ENCODE measurements at regions not wholly inside any gene's neighbourhood (a gene's known extent, or its start where the extent isn't known, plus 50 kb on each side); places are given as distances from the start of the nearest gene placed in this dataset.

DNA sequence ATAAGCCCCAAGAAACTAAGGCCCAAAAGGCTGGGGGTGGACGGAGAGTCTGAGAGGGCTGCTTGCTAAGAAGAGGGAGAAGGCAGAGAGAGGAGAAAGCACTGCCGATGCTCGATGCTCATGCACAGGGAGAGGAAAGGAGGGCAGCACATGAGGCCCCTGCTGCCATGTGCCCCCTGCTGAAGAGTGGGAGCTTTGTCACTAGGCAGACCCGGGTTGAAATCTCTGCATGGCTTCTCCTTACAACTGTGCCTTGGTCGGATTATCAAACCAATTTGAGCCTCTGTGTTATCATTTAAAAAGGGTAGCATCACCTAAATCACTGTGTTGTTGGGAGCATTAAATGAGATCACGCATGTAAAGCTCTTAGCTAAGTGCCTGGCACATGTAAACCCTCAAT is 330.5 kb downstream of the NXPE2 start:
- Mint-ChIP-seq H3K27ac (no peak overlapping the region), H3K4me3 (no peak overlapping the region), H3K36me3 (no peaks in the 10 kb centered on the region), H3K4me1 (no peaks in the 10 kb centered on the region), H3K27me3 (peaks cover 1% of the 10 kb centered on the region), H3K9me3 (peaks cover 1% of the 10 kb centered on the region)
- no peak for ATAC-seq (ENCODE audit: low read depth)
- no peak for DNase-seq (ENCODE audit: low spot score in 2 of 2)

- DNase-seq (ENCODE audit: low spot score in 2 of 2) (no peak), ATAC-seq (ENCODE audit: low read depth) (no peak)
- H3K4me3 Mint-ChIP-seq = no peak overlapping the region
- H3K9me3 Mint-ChIP-seq = peaks cover 19% of the 10 kb centered on the region
- H3K27me3 Mint-ChIP-seq = peaks cover 1% of the 10 kb centered on the region
- H3K36me3 Mint-ChIP-seq = peaks cover 3% of the 10 kb centered on the region
- no peak overlapping the region for H3K27ac Mint-ChIP-seq
- no peaks in the 10 kb centered on the region for H3K4me1 Mint-ChIP-seq
Measured at GRCh38 chr11:115017529-115017928, 339.2 kb downstream of the NXPE2 start.

DNA sequence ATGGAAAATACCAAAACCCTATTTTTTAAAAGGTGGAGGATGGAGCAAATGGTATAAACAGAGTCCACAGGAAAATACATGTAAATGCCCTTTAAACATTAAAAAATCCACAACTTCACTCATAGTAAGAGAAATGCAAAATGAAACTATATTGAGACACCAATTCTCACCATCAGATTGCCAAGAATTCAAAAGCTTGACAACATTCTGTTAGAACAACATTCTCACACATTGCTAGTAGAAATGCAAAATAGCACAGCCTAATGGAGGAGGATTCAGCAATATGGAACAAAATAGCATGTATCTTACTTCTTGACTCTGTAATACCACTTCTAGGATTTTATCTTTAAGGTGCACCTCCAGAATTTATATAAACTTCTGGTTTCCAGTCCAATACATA is 351.8 kb downstream of the NXPE2 start:
- H3K27me3 Mint-ChIP-seq = peaks cover 1% of the 10 kb centered on the region

DNA sequence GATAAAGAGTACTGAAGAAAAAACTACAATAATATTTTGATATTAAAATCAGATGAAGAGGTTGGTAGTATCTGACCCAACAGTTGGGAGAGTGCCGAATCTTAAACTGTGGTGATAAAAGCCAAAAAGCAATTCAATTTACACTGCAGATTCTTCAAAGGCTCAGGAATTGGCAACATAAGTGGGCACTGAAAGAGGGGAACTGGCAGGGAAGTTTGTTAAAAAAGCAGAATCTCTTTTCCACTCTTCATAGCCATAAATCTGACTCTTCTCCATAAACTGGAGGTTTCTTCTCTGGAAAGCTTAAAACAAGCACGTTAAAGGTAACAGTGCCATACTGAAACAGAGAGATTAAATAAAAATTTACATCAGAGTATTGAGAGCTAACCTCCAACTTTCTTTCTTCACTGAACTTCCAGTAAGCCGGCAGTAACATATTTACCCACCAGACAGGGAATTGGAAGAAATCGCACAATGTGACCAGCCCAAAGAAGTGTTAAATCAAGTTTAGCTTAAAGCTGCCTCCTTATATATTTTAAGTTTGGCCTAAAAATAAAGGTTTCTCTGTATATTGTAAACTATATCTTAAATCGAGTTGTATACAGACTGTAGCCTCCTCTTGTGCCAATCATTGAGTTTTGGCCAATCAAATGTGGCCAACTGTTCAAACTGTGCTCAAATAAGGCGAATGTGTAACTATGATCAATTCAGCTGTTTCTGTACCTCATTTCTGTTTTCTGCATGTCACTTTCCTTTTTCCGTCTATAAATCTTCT is 358.3 kb downstream of the NXPE2 start:
- no peaks in the 10 kb centered on the region for H3K27me3 Mint-ChIP-seq
- H3K4me1 Mint-ChIP-seq = no peaks in the 10 kb centered on the region
- DNase-seq (ENCODE audit: low spot score in 2 of 2) (no peak), ATAC-seq (ENCODE audit: low read depth) (no peak)
- H3K4me3 Mint-ChIP-seq = no peak overlapping the region
- H3K9me3 Mint-ChIP-seq = peaks cover 4% of the 10 kb centered on the region
- no peaks in the 10 kb centered on the region for H3K36me3 Mint-ChIP-seq
- H3K27ac Mint-ChIP-seq = no peak overlapping the region

More for the DNA sequence above, 351.8 kb downstream of the NXPE2 start:
- H3K27ac Mint-ChIP-seq = no peak overlapping the region
- H3K4me1 Mint-ChIP-seq = no peaks in the 10 kb centered on the region
- H3K36me3 Mint-ChIP-seq = no peaks in the 10 kb centered on the region
- ATAC-seq (ENCODE audit: low read depth) = no peak
- peaks cover 6% of the 10 kb centered on the region for H3K9me3 Mint-ChIP-seq
- no peak overlapping the region for H3K4me3 Mint-ChIP-seq
- no peak for DNase-seq (ENCODE audit: low spot score in 2 of 2)

- Mint-ChIP-seq H3K4me3 (no peak overlapping the region), H3K4me1 (no peaks in the 10 kb centered on the region), H3K27ac (no peak overlapping the region), H3K9me3 (peaks cover 3% of the 10 kb centered on the region), H3K36me3 (no peaks in the 10 kb centered on the region), H3K27me3 (peaks cover 2% of the 10 kb centered on the region)
- DNase-seq (ENCODE audit: low spot score in 2 of 2) (no peak), ATAC-seq (ENCODE audit: low read depth) (no peak)
Measured at GRCh38 chr11:115042002-115042401, 363.7 kb downstream of the NXPE2 start.

GRCh38 chr11:115047631-115048030 is 369.3 kb downstream of the NXPE2 start:
- H3K4me3 Mint-ChIP-seq = no peak overlapping the region
- peaks cover 4% of the 10 kb centered on the region for H3K27me3 Mint-ChIP-seq
- ATAC-seq (ENCODE audit: low read depth) = no peak
- no peak overlapping the region for H3K27ac Mint-ChIP-seq
- H3K4me1 Mint-ChIP-seq = no peaks in the 10 kb centered on the region
- H3K36me3 Mint-ChIP-seq = no peaks in the 10 kb centered on the region
- DNase-seq (ENCODE audit: low spot score in 2 of 2) = no peak
- no peaks in the 10 kb centered on the region for H3K9me3 Mint-ChIP-seq

DNA sequence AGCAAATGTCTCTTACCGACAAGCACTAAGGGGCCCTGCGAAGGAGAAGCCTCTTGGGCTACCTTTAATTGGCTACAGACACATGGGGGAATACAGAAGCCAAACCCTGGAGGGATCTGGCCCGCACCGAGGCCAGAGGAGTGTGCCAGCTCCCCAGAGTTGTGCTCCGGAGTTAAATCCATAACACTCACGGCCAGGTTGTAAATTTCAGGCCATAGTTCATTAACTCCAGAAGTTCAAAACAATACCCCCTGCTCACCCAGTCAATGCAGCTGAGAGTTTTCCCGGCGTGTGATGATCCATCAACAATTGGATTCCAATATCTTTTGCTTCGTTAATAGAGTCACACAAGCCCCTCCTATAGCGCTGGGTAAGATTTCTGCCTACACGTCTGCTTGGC is 371.5 kb downstream of the NXPE2 start:
- no peaks in the 10 kb centered on the region for H3K36me3 Mint-ChIP-seq
- no peak overlapping the region for H3K27ac Mint-ChIP-seq
- DNase-seq (ENCODE audit: low spot score in 2 of 2) (no peak), ATAC-seq (ENCODE audit: low read depth) (no peak)
- H3K4me3 Mint-ChIP-seq = no peak overlapping the region
- H3K9me3 Mint-ChIP-seq = no peaks in the 10 kb centered on the region
- H3K27me3 Mint-ChIP-seq = peaks cover 4% of the 10 kb centered on the region
- no peaks in the 10 kb centered on the region for H3K4me1 Mint-ChIP-seq

- Mint-ChIP-seq H3K4me1 (no peaks in the 10 kb centered on the region), H3K27me3 (peaks cover 2% of the 10 kb centered on the region), H3K36me3 (no peaks in the 10 kb centered on the region), H3K9me3 (no peaks in the 10 kb centered on the region), H3K27ac (no peak overlapping the region), H3K4me3 (no peak overlapping the region)
- DNase-seq (ENCODE audit: low spot score in 2 of 2) (no peak), ATAC-seq (ENCODE audit: low read depth) (no peak)
Measured at GRCh38 chr11:115050756-115051155, 372.4 kb downstream of the NXPE2 start.

GRCh38 chr11:115051938-115052590 is 373.7 kb downstream of the NXPE2 start:
- no peaks in the 10 kb centered on the region for H3K4me1 Mint-ChIP-seq
- peaks cover 2% of the 10 kb centered on the region for H3K27me3 Mint-ChIP-seq
- H3K36me3 Mint-ChIP-seq = no peaks in the 10 kb centered on the region
- no peak for ATAC-seq (ENCODE audit: low read depth)
- DNase-seq (ENCODE audit: low spot score in 2 of 2) = no peak
- no peak overlapping the region for H3K4me3 Mint-ChIP-seq
- peaks cover 9% of the 10 kb centered on the region for H3K9me3 Mint-ChIP-seq
- H3K27ac Mint-ChIP-seq = no peak overlapping the region

DNA sequence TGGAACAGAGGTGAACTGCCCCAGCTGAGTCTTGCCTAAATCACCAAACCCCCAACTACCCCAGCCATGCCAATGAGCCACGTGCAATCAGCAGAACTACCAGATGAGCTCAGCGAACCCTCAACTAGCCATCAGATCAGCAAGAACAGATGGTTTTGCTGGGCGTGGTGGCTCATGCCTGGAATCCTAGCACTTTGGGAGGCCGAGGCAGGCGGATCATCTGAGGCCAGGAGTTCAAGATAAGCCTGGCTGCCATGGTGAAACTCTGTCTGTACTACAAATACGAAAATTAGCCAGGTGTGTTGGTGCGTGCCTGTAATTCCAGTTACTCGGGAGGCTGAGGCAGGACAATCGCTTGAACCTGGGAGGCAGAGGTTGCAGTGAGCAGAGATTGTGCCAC is 374.3 kb downstream of the NXPE2 start:
- DNase-seq (ENCODE audit: low spot score in 2 of 2) = no peak
- H3K4me3 Mint-ChIP-seq = no peak overlapping the region
- H3K27me3 Mint-ChIP-seq = peaks cover 2% of the 10 kb centered on the region
- no peaks in the 10 kb centered on the region for H3K36me3 Mint-ChIP-seq
- peaks cover 12% of the 10 kb centered on the region for H3K9me3 Mint-ChIP-seq
- no peaks in the 10 kb centered on the region for H3K4me1 Mint-ChIP-seq
- no peak overlapping the region for H3K27ac Mint-ChIP-seq
- ATAC-seq (ENCODE audit: low read depth) = no peak

DNA sequence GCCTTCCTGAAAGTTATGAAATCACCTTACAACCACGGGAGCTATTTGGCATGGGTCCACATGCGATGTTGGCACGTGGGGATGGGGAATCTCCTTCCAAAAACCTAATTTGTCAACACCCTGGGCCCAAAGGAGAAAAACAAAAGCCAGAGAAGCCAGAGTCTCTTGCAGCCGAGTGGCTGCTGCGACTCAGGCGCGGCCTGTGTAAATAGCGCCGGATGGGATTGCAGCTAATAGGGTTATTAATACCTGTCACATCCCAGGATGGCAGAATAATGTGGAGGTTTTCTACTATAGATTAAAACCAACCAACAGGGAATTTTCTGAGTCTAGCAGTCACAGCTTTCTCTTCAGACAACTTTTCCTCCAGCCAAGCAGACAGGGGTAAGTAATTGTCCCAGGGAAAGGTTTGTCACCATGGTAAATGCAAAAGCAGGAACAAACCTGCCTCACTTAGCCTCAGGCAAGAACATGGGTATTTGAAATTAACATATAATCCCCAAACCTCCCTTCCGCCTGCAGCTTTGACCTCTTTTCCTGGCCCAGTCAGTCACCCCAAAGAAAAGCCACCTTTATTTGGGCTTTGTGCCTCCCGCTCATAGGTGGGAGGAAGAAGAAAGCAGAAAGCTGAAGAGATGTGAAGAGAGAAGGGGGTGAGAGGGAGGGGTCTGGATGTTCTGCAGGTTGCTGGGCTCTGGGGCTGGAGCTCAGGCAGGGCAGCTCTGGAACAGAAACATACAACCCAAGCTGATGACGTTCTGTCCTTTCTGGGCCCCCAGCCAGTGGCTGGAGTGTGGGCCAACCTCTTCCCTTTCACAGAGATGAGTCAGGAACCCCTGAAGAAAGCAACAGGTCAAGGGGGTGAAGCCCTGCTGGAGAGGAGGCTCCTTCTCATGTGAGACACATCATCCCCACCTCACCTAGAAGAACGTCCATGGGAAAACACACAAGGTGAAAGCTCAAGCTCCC is 376.5 kb downstream of the NXPE2 start:
- H3K36me3 Mint-ChIP-seq = no peaks in the 10 kb centered on the region
- no peaks in the 10 kb centered on the region for H3K4me1 Mint-ChIP-seq
- DNase-seq (ENCODE audit: low spot score in 2 of 2) (no peak), ATAC-seq (ENCODE audit: low read depth) (no peak)
- H3K4me3 Mint-ChIP-seq = no peak overlapping the region
- no peak overlapping the region for H3K27ac Mint-ChIP-seq
- no peaks in the 10 kb centered on the region for H3K27me3 Mint-ChIP-seq
- H3K9me3 Mint-ChIP-seq = peaks cover 12% of the 10 kb centered on the region

DNA sequence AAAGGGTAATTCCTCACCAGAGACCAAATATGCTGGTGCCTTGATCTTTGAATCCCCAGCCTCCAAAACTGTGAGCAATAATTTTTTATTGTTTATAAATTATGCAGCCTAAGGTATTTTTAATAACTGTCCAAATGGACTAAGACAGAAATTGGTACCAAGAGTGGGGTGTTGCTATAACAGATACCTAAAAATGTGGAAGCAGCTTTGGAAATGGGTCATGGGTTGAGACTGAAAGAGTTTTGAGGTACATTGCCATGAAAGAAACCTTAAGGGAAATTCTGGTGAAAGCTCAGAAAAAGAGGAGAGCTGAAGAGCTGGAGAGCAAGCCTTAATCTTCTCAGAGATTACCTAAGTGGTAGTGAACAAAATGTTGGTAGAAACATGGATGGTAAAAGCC is 378.2 kb downstream of the NXPE2 start:
- DNase-seq (ENCODE audit: low spot score in 2 of 2) = no peak
- no peak overlapping the region for H3K4me3 Mint-ChIP-seq
- peaks cover 12% of the 10 kb centered on the region for H3K9me3 Mint-ChIP-seq
- H3K4me1 Mint-ChIP-seq = no peaks in the 10 kb centered on the region
- H3K27me3 Mint-ChIP-seq = no peaks in the 10 kb centered on the region
- ATAC-seq (ENCODE audit: low read depth) = no peak
- H3K36me3 Mint-ChIP-seq = no peaks in the 10 kb centered on the region
- no peak overlapping the region for H3K27ac Mint-ChIP-seq

- no peaks in the 10 kb centered on the region for H3K27me3 Mint-ChIP-seq
- ATAC-seq (ENCODE audit: low read depth) (no peak), DNase-seq (ENCODE audit: low spot score in 2 of 2) (no peak)
- H3K4me1 Mint-ChIP-seq = no peaks in the 10 kb centered on the region
- H3K36me3 Mint-ChIP-seq = no peaks in the 10 kb centered on the region
- peaks cover 12% of the 10 kb centered on the region for H3K9me3 Mint-ChIP-seq
- H3K4me3 Mint-ChIP-seq = no peak overlapping the region
- no peak overlapping the region for H3K27ac Mint-ChIP-seq
Measured at GRCh38 chr11:115060840-115061239, 382.5 kb downstream of the NXPE2 start.

GRCh38 chr11:115065314-115065713 is 387.0 kb downstream of the NXPE2 start:
- Mint-ChIP-seq H3K4me1 (no peaks in the 10 kb centered on the region), H3K27me3 (no peaks in the 10 kb centered on the region), H3K9me3 (no peaks in the 10 kb centered on the region), H3K36me3 (no peaks in the 10 kb centered on the region), H3K27ac (no peak overlapping the region), H3K4me3 (no peak overlapping the region)
- DNase-seq (ENCODE audit: low spot score in 2 of 2) (no peak), ATAC-seq (ENCODE audit: low read depth) (no peak)
